GM19467 (cell line): ENCODE measurements at regions not wholly inside any gene's neighbourhood (a gene's known extent, or its start where the extent isn't known, plus 50 kb on each side); places are given as distances from the start of the nearest gene placed in this dataset.
A peak's percentile ranks its signal among the peaks of the same experiment; 100 is the strongest.
"Not testable (repeated sequence)": the region's sequence is repeated elsewhere in the genome, so short reads cannot be mapped to it uniquely, and the experiment has no call there.

Experiments
- ATAC-seq: cut with Tn5 transposase; IDR thresholded peaks from one replicate; pipeline ENCODE4 v1.9.1; 2021; ENCODE audit warnings: mild to moderate bottlenecking, moderate library complexity; ENCODE audit not compliant: unreplicated experiment

GRCh38 chr2:145755019-145755837 is 1235.3 kb upstream of the ZEB2 start:
- no peak for ATAC-seq

GRCh38 chr2:145753966-145754365 is 1234.0 kb upstream of the ZEB2 start:
- no peak for ATAC-seq

GRCh38 chr2:145753041-145753608 is 1233.2 kb upstream of the ZEB2 start:
- ATAC-seq, result no peak

GRCh38 chr2:145752091-145752806 is 1232.3 kb upstream of the ZEB2 start:
- peak; percentile 30 for ATAC-seq

GRCh38 chr2:145751629-145752028 is 1231.7 kb upstream of the ZEB2 start:
- ATAC-seq, result peak; percentile 77

GRCh38 chr2:145751155-145751554 is 1231.2 kb upstream of the ZEB2 start:
- ATAC-seq, result peak; percentile 0

- no peak for ATAC-seq
These were observed 1230.7 kb upstream of the ZEB2 start for GRCh38 chr2:145750612-145751011.

GRCh38 chr2:145750144-145750543 is 1230.2 kb upstream of the ZEB2 start:
- no peak for ATAC-seq

GRCh38 chr2:145749556-145749955 is 1229.6 kb upstream of the ZEB2 start:
- ATAC-seq, result no peak

GRCh38 chr2:145748927-145749326 is 1229.0 kb upstream of the ZEB2 start:
- peak; percentile 44 for ATAC-seq

GRCh38 chr2:145747715-145748114 is 1227.8 kb upstream of the ZEB2 start:
- no peak for ATAC-seq

GRCh38 chr2:145745387-145745721 is 1225.4 kb upstream of the ZEB2 start:
- not testable (repeated sequence) for ATAC-seq

GRCh38 chr2:145744541-145745386 is 1224.8 kb upstream of the ZEB2 start:
- ATAC-seq, result peak; percentile 66

GRCh38 chr2:145743011-145743410 is 1223.1 kb upstream of the ZEB2 start:
- no peak for ATAC-seq

- no peak for ATAC-seq
These were observed 1221.7 kb upstream of the ZEB2 start for GRCh38 chr2:145741636-145742035.

GRCh38 chr2:145741181-145741580 is 1221.3 kb upstream of the ZEB2 start:
- ATAC-seq, result no peak

- no peak for ATAC-seq
These were observed 1220.4 kb upstream of the ZEB2 start for GRCh38 chr2:145740302-145740701.

GRCh38 chr2:145739681-145740080 is 1219.8 kb upstream of the ZEB2 start:
- ATAC-seq, result no peak

- ATAC-seq, result no peak
These were observed 1217.0 kb upstream of the ZEB2 start for GRCh38 chr2:145736871-145737270.

- ATAC-seq, result no peak
These were observed 1211.5 kb upstream of the ZEB2 start for GRCh38 chr2:145731467-145731866.
